ENCODE measurements at regions not wholly inside any gene's neighbourhood (a gene's known extent, or its start where the extent isn't known, plus 50 kb on each side); places are given as distances from the start of the nearest gene placed in this dataset.
"Not testable (repeated sequence)": the region's sequence is repeated elsewhere in the genome, so short reads cannot be mapped to it uniquely, and the experiment has no call there.

DNA sequence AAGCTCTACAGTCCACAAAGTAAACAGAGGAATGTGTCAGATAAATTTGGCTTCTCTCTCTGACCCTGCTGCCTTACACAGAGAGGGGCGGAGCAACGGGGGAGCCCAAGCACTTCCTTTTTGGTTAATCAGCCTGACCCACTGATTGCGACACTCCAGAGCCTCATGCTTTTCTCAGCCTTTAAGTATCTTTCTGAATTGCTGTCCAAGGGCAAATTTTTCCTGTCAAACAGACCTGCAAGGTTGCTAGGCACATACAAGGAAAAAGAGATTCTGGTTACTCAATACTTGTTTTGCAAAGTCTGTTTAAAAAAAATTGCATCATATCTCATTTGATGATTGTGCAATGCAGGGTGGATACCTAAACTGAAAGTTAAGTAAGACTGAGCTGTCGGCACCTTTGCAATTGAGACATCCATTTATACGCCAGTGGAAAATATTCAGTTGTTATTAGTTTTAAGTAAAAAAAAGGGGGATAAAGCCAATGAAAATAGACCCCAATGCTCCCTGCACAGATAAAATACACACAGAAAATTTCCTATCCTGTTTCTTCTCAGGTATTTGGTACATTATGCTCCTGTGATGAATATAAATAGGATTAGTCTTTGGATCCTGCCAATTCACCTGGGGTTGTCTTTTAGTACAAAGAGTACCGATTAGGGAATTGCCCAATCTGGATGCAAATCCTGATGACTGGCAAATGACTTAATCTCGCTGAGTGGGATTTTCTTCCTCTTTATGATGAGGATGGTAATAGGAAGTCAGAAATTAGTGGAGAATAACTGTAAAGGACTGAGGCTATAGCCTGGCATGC is 260.2 kb upstream of the TRIB2 start:
- DNase-seq (ENCODE audit: low read depth) = peak; percentile 99

DNA sequence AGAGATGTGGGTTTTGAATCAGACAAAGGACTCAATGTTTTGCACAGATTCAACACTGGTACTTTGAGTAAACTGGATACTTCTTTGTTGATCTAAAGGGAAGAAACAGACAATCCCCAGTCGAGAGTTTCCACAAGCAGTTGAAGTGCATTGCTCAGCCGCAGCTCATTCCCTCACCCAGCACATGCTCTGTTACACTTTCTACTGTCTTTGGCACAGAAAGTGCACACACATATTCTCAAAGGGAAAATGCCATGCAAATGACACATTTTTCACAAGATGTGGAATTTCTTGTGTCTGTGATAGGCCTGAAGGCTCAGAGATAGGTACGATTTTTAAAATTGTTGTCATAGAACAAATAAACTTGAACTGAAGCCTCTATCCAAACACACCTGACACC is 258.9 kb upstream of the TRIB2 start:
- TF ChIP-seq, protein P1, sequence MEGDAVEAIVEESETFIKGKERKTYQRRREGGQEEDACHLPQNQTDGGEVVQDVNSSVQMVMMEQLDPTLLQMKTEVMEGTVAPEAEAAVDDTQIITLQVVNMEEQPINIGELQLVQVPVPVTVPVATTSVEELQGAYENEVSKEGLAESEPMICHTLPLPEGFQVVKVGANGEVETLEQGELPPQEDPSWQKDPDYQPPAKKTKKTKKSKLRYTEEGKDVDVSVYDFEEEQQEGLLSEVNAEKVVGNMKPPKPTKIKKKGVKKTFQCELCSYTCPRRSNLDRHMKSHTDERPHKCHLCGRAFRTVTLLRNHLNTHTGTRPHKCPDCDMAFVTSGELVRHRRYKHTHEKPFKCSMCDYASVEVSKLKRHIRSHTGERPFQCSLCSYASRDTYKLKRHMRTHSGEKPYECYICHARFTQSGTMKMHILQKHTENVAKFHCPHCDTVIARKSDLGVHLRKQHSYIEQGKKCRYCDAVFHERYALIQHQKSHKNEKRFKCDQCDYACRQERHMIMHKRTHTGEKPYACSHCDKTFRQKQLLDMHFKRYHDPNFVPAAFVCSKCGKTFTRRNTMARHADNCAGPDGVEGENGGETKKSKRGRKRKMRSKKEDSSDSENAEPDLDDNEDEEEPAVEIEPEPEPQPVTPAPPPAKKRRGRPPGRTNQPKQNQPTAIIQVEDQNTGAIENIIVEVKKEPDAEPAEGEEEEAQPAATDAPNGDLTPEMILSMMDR (IDR thresholded peaks at IDR 0.05; ENCODE audit: insufficient read depth, low read depth, low read length, missing control alignments) = no peak
- DNase-seq (ENCODE audit: low read depth) = no peak

More for the DNA sequence above, 260.2 kb upstream of the TRIB2 start:
- TF ChIP-seq, protein P1 (IDR thresholded peaks at IDR 0.05; ENCODE audit: insufficient read depth, low read depth, low read length, missing control alignments) = no peak
- peak overlapping the region; percentile 24 for H3K4me3 ChIP-seq (ENCODE audit: low read length)

DNA sequence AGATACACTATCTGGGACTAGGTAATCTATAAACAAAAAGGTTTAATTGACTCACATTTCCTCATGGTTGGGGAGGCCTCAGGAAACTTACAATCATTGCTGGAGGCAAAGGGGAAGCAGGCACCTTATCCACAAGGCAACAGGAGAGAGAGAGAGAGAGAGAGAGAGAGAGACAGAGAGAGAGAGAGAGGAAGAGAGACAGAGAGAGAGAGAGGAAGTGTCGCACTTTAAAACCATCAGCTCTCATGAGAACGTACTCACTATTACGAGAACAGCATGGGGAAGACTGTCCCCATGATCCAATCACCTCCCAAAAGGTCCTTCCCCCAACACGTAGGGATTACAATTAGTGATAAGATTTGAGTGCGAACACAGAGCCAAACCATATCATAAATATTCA is 253.5 kb upstream of the TRIB2 start:
- DNase-seq (ENCODE audit: low read depth) = no peak
- TF ChIP-seq, protein P1 (IDR thresholded peaks at IDR 0.05; ENCODE audit: insufficient read depth, low read depth, low read length, missing control alignments) = no peak
- no peak overlapping the region for H3K4me3 ChIP-seq (ENCODE audit: low read length)

More for the DNA sequence above, 258.9 kb upstream of the TRIB2 start:
- no peak overlapping the region for H3K4me3 ChIP-seq (ENCODE audit: low read length)

DNA sequence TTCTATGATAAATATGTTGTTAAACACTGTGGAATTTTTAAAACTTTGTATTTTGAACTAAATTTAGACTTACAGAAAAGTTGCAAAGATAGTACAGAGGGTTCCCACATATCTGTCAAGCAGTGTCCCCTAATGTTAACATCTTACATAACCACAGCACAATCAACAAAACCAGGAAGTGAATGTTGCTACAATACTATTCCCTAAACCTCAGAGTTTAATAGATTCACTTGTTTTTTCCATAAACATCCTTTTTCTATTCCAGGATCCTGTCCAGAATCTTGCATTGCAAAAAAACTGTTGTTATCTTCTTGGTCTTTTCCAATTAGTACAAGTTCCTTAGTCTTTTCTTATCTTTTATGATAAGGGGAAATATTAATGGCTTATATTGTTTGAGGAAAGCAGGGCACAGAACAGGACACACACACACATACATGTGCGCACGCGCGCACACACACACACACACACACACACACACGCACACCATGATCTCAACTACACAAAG is 251.1 kb upstream of the TRIB2 start:
- H3K4me3 ChIP-seq (ENCODE audit: low read length) = no peak overlapping the region
- TF ChIP-seq, protein P1 (IDR thresholded peaks at IDR 0.05; ENCODE audit: insufficient read depth, low read depth, low read length, missing control alignments) = no peak
- no peak for DNase-seq (ENCODE audit: low read depth)

DNA sequence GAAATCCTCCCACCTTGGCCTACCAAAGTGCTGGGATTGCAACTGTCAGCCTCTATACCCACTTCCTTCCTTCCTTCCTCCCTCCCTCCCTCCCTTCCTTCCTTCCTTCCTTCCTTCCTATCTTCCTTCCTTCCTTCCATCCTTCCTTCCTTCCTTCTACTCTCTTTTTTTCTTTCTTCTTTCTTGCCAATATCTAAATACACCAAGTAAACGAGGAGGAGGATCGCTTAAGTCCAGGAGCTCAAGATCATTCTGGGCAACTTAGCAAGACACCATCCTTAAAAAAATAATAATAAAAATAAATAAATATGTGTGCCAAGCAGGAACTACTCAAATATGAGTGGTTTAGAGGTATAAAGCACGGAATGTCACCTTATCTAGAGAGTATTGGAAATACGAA is 249.4 kb upstream of the TRIB2 start:
- no peak overlapping the region for H3K4me3 ChIP-seq (ENCODE audit: low read length)
- TF ChIP-seq, protein P1 (IDR thresholded peaks at IDR 0.05; ENCODE audit: insufficient read depth, low read depth, low read length, missing control alignments) = no peak
- DNase-seq (ENCODE audit: low read depth) = no peak

DNA sequence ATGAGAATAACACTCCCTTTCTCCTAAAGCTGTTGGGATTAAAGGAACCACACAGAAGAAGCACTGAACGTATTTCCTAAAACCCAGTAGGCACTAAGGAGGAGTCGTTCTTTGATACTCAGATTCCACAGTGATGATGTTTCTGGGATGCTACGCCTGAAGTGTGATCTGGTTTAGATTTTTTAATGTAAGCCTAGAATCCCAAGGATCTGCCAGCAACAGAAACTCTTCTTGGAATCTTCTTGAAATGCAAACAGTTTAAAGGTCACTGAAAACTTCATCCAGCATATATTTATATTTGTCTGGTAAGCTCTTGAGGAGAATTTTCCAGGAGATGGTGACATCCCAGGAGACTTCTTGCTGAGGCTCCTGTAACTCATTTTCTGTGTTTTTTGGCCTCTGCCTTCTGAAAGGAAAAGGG is 247.6 kb upstream of the TRIB2 start:
- DNase-seq (ENCODE audit: low read depth) = no peak
- TF ChIP-seq, protein P1 (IDR thresholded peaks at IDR 0.05; ENCODE audit: insufficient read depth, low read depth, low read length, missing control alignments) = no peak
- no peak overlapping the region for H3K4me3 ChIP-seq (ENCODE audit: low read length)

DNA sequence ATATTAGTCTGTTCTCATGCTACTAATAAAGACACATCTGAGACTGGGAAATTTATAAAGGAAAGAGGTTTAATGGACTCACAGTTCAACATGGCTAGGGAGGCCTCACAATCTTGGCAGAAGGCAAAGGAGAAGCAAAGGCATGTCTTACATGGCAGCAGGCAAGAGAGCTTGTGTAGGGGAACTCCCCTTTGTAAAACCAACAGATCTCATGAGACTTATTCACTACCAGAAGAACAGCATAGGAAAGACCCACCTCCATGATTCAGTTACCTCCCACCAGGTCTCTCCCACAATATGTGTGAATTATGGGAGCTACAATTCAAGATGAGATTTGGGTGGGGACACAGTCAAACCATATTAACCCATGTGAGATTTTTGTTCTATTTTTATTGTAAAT is 244.5 kb upstream of the TRIB2 start:
- H3K4me3 ChIP-seq (ENCODE audit: low read length); DNase-seq (ENCODE audit: low read depth): not testable (repeated sequence)
